Keratinocyte (primary cell): ENCODE measurements at regions not wholly inside any gene's neighbourhood (a gene's known extent, or its start where the extent isn't known, plus 50 kb on each side); places are given as distances from the start of the nearest gene placed in this dataset.

ENCODE experiments used
- EZH2 ChIP-seq: IDR thresholded peaks from one replicate; pipeline ENCODE4 v1.6.1; 2012; ENCODE audit warnings: inconsistent platforms, mild to moderate bottlenecking, low read length, moderate library complexity
- TF ChIP-seq, protein P1 (sequence below), 3 experiments: IDR thresholded peaks in 1 of 3; conservative IDR thresholded peaks in 1 of 3; optimal IDR thresholded peaks in 1 of 3; 2 replicates in 2 of 3; 3 replicates in 1 of 3; pipeline versions ENCODE3 to v1.5.1; 2011; ENCODE audit warnings: low read length in 3 of 3, mild to moderate bottlenecking in 3 of 3, moderate library complexity in 2 of 3, control low read depth in 1 of 3, inconsistent platforms in 1 of 3; ENCODE audit not compliant: insufficient read depth in 2 of 3; ENCODE audit errors: extremely low read depth in 1 of 3

- TF ChIP-seq, protein P1, sequence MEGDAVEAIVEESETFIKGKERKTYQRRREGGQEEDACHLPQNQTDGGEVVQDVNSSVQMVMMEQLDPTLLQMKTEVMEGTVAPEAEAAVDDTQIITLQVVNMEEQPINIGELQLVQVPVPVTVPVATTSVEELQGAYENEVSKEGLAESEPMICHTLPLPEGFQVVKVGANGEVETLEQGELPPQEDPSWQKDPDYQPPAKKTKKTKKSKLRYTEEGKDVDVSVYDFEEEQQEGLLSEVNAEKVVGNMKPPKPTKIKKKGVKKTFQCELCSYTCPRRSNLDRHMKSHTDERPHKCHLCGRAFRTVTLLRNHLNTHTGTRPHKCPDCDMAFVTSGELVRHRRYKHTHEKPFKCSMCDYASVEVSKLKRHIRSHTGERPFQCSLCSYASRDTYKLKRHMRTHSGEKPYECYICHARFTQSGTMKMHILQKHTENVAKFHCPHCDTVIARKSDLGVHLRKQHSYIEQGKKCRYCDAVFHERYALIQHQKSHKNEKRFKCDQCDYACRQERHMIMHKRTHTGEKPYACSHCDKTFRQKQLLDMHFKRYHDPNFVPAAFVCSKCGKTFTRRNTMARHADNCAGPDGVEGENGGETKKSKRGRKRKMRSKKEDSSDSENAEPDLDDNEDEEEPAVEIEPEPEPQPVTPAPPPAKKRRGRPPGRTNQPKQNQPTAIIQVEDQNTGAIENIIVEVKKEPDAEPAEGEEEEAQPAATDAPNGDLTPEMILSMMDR (optimal IDR thresholded peaks at IDR 0.05 in 1 of 3, IDR thresholded peaks at IDR 0.05 in 1 of 3, conservative IDR thresholded peaks at IDR 0.05 in 1 of 3; ENCODE audit: extremely low read depth in 1 of 3, insufficient read depth in 2 of 3, low read length in 3 of 3): no peak
- no peak for TF ChIP-seq EZH2
Observed at GRCh38 chr2:19646987-19647386, 254.8 kb downstream of the TTC32 start.
